IgD-negative memory B cell (primary cell): ENCODE measurements at regions not wholly inside any gene's neighbourhood (a gene's known extent, or its start where the extent isn't known, plus 50 kb on each side); places are given as distances from the start of the nearest gene placed in this dataset.

ENCODE experiments used
- H3K27ac Mint-ChIP-seq, 3 donors: one replicate each; pipeline ENCODE4 v1.8.0; 2020 to 2022; ENCODE audit warnings: mild to moderate bottlenecking in 3 of 3, mixed read lengths in 3 of 3, moderate library complexity in 1 of 3
- H3K27me3 Mint-ChIP-seq: one replicate; pipeline ENCODE4 v1.8.0; 2021; ENCODE audit warnings: mixed read lengths
- H3K36me3 Mint-ChIP-seq: one replicate; pipeline ENCODE4 v1.8.0; 2020; ENCODE audit warnings: mild to moderate bottlenecking, mixed read lengths
- H3K4me1 Mint-ChIP-seq, 3 donors: one replicate each; pipeline ENCODE4 v1.8.0; 2020 to 2022; ENCODE audit warnings: mixed read lengths in 3 of 3, mild to moderate bottlenecking in 1 of 3
- H3K4me3 Mint-ChIP-seq, 4 donors: one replicate each; pipeline ENCODE4 v1.8.0; 2020 to 2022; ENCODE audit warnings: mild to moderate bottlenecking in 4 of 4, mixed read lengths in 4 of 4, moderate library complexity in 3 of 4
- H3K9me3 Mint-ChIP-seq, 3 donors: one replicate each; pipeline ENCODE4 v1.8.0; 2020 to 2021; ENCODE audit warnings: mixed read lengths in 3 of 3, mild to moderate bottlenecking in 1 of 3

- Mint-ChIP-seq H3K4me1 (peaks cover 0 to 2% (median 0%) of the 10 kb centered on the region in 3 donors), H3K4me3 (no peak overlapping the region), H3K27ac (no peak overlapping the region), H3K36me3 (no peaks in the 10 kb centered on the region), H3K9me3 (peaks cover 3 to 5% (median 5%) of the 10 kb centered on the region in 3 donors), H3K27me3 (peaks cover 4% of the 10 kb centered on the region)
Measured at GRCh38 chrX:121227888-121228287, 180.5 kb downstream of the GLUD2 start.

- H3K36me3 Mint-ChIP-seq = peaks cover 1% of the 10 kb centered on the region
- no peak overlapping the region for H3K4me3 Mint-ChIP-seq
- H3K27me3 Mint-ChIP-seq = peaks cover 4% of the 10 kb centered on the region
- peaks cover 0 to 2% (median 0%) of the 10 kb centered on the region in 3 donors for H3K4me1 Mint-ChIP-seq
- H3K9me3 Mint-ChIP-seq = peaks cover 0 to 8% (median 7%) of the 10 kb centered on the region in 3 donors
- H3K27ac Mint-ChIP-seq = no peak overlapping the region
Measured at GRCh38 chrX:121231566-121232358, 184.4 kb downstream of the GLUD2 start.

GRCh38 chrX:121236040-121236439 lies 188.6 kb downstream of the GLUD2 start:
- H3K4me1 Mint-ChIP-seq = no peaks in the 10 kb centered on the region
- H3K9me3 Mint-ChIP-seq = peaks cover 0 to 6% (median 3%) of the 10 kb centered on the region in 3 donors
- no peak overlapping the region for H3K27ac Mint-ChIP-seq
- H3K4me3 Mint-ChIP-seq = no peak overlapping the region
- H3K36me3 Mint-ChIP-seq = peaks cover 1% of the 10 kb centered on the region
- H3K27me3 Mint-ChIP-seq = no peaks in the 10 kb centered on the region

GRCh38 chrX:121238093-121238492 lies 190.7 kb downstream of the GLUD2 start:
- Mint-ChIP-seq H3K27ac (no peak overlapping the region), H3K4me3 (no peak overlapping the region), H3K36me3 (peaks cover 1% of the 10 kb centered on the region), H3K27me3 (no peaks in the 10 kb centered on the region), H3K9me3 (peaks cover 0 to 8% (median 5%) of the 10 kb centered on the region in 3 donors), H3K4me1 (no peaks in the 10 kb centered on the region)

GRCh38 chrX:121244511-121244910 lies 197.1 kb downstream of the GLUD2 start:
- no peak overlapping the region for H3K27ac Mint-ChIP-seq
- no peaks in the 10 kb centered on the region for H3K36me3 Mint-ChIP-seq
- H3K4me1 Mint-ChIP-seq = no peaks in the 10 kb centered on the region
- H3K4me3 Mint-ChIP-seq = no peak overlapping the region
- H3K27me3 Mint-ChIP-seq = no peaks in the 10 kb centered on the region
- peaks cover 0 to 2% (median 1%) of the 10 kb centered on the region in 3 donors for H3K9me3 Mint-ChIP-seq

GRCh38 chrX:121245763-121246162 lies 198.4 kb downstream of the GLUD2 start:
- Mint-ChIP-seq H3K4me3 (no peak overlapping the region), H3K27ac (no peak overlapping the region), H3K27me3 (no peaks in the 10 kb centered on the region), H3K36me3 (no peaks in the 10 kb centered on the region), H3K9me3 (peaks cover 0 to 3% (median 2%) of the 10 kb centered on the region in 3 donors), H3K4me1 (no peaks in the 10 kb centered on the region)

GRCh38 chrX:121254336-121254735 lies 206.9 kb downstream of the GLUD2 start:
- Mint-ChIP-seq H3K4me3 (no peak overlapping the region), H3K27ac (no peak overlapping the region), H3K27me3 (no peaks in the 10 kb centered on the region), H3K36me3 (no peaks in the 10 kb centered on the region), H3K9me3 (peaks cover 3 to 12% (median 5%) of the 10 kb centered on the region in 3 donors), H3K4me1 (no peaks in the 10 kb centered on the region)

GRCh38 chrX:121256647-121257046 lies 209.2 kb downstream of the GLUD2 start:
- Mint-ChIP-seq H3K4me3 (no peak overlapping the region), H3K27ac (no peak overlapping the region), H3K27me3 (no peaks in the 10 kb centered on the region), H3K4me1 (no peaks in the 10 kb centered on the region), H3K36me3 (no peaks in the 10 kb centered on the region), H3K9me3 (peaks cover 0 to 10% (median 5%) of the 10 kb centered on the region in 3 donors)

- Mint-ChIP-seq H3K36me3 (no peaks in the 10 kb centered on the region), H3K9me3 (no peaks in the 10 kb centered on the region), H3K27ac (no peak overlapping the region), H3K27me3 (no peaks in the 10 kb centered on the region), H3K4me3 (no peak overlapping the region), H3K4me1 (no peaks in the 10 kb centered on the region)
Measured at GRCh38 chrX:121258545-121258944, 211.1 kb downstream of the GLUD2 start.

GRCh38 chrX:121259170-121259569 lies 211.8 kb downstream of the GLUD2 start:
- H3K9me3 Mint-ChIP-seq = no peaks in the 10 kb centered on the region
- H3K27ac Mint-ChIP-seq = peak overlapping the region in 1 of 3 donors; percentile 73
- no peak overlapping the region for H3K4me3 Mint-ChIP-seq
- no peaks in the 10 kb centered on the region for H3K4me1 Mint-ChIP-seq
- H3K36me3 Mint-ChIP-seq = no peaks in the 10 kb centered on the region
- no peaks in the 10 kb centered on the region for H3K27me3 Mint-ChIP-seq

- H3K27ac Mint-ChIP-seq = no peak overlapping the region
Measured at GRCh38 chrX:121260596-121261240, 213.3 kb downstream of the GLUD2 start.

GRCh38 chrX:121283921-121284320 lies 236.5 kb downstream of the GLUD2 start:
- Mint-ChIP-seq H3K27ac (no peak overlapping the region), H3K36me3 (no peaks in the 10 kb centered on the region), H3K4me3 (no peak overlapping the region), H3K4me1 (no peaks in the 10 kb centered on the region), H3K9me3 (peaks cover 0 to 6% (median 3%) of the 10 kb centered on the region in 3 donors), H3K27me3 (no peaks in the 10 kb centered on the region)

More at GRCh38 chrX:121260596-121261240, 213.3 kb downstream of the GLUD2 start:
- Mint-ChIP-seq H3K27me3 (no peaks in the 10 kb centered on the region), H3K9me3 (no peaks in the 10 kb centered on the region), H3K36me3 (no peaks in the 10 kb centered on the region), H3K4me3 (no peak overlapping the region), H3K4me1 (no peaks in the 10 kb centered on the region)

- Mint-ChIP-seq H3K27ac (no peak overlapping the region), H3K4me1 (no peaks in the 10 kb centered on the region)
Measured at GRCh38 chrX:121298499-121298898, 251.1 kb downstream of the GLUD2 start.

GRCh38 chrX:121301356-121301755 lies 253.9 kb downstream of the GLUD2 start:
- H3K27ac Mint-ChIP-seq = no peak overlapping the region
- H3K4me1 Mint-ChIP-seq = no peaks in the 10 kb centered on the region
- no peak overlapping the region for H3K4me3 Mint-ChIP-seq
- no peaks in the 10 kb centered on the region for H3K27me3 Mint-ChIP-seq
- H3K36me3 Mint-ChIP-seq = no peaks in the 10 kb centered on the region
- peaks cover 0 to 2% (median 2%) of the 10 kb centered on the region in 3 donors for H3K9me3 Mint-ChIP-seq

More at GRCh38 chrX:121298499-121298898, 251.1 kb downstream of the GLUD2 start:
- Mint-ChIP-seq H3K27me3 (no peaks in the 10 kb centered on the region), H3K36me3 (no peaks in the 10 kb centered on the region), H3K4me3 (no peak overlapping the region), H3K9me3 (peaks cover 0 to 2% (median 0%) of the 10 kb centered on the region in 3 donors)

GRCh38 chrX:121301822-121302221 lies 254.4 kb downstream of the GLUD2 start:
- Mint-ChIP-seq H3K4me3 (no peak overlapping the region), H3K4me1 (no peaks in the 10 kb centered on the region), H3K27me3 (no peaks in the 10 kb centered on the region), H3K9me3 (peaks cover 0 to 2% (median 2%) of the 10 kb centered on the region in 3 donors), H3K36me3 (no peaks in the 10 kb centered on the region), H3K27ac (no peak overlapping the region)
